NCI-H1930 (cell line): ENCODE measurements at regions not wholly inside any gene's neighbourhood (a gene's known extent, or its start where the extent isn't known, plus 50 kb on each side); places are given as distances from the start of the nearest gene placed in this dataset.
"Not testable (repeated sequence)": the region's sequence is repeated elsewhere in the genome, so short reads cannot be mapped to it uniquely, and the experiment has no call there.

ENCODE experiments used
- DNase-seq, 2 experiments: peaks; one replicate each; lab custom pipeline; 2025; lab: John Stamatoyannopoulos, UW

DNA sequence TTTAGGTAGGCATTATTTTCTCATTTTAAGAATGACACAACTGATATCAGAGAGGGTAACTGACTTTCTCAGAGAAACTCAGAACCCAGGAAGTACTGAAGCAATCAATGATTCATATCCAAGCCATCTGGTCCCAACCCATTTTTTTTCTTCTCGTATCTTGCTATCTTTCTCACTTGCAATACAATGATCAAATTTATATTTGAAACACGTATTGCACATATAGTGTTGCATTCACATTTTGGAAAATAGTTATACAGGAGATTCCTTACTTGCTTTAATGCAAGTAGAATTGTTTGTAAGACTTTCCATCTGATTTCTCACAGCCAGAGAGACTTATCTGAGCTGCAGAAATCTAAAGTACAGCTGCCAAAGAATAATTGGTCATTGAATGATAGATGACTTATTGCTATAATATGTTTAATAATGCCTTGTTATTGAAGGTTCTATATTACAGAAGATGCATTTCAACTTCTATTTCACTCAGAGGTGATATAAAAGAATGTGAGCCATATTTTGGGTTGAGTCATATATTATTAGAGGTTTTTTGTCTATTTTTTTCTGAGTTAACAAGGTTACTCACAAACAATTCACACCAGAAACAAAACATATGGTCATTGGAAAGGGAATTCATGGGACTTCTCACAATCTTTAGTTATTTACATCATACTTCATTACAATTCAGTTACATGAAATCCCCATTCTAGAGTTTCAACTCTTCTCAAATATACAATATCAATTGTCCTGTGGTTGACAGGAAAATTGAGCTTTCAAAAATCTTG is 337.5 kb upstream of the CITED2 start:
- DNase-seq, result no peak

DNA sequence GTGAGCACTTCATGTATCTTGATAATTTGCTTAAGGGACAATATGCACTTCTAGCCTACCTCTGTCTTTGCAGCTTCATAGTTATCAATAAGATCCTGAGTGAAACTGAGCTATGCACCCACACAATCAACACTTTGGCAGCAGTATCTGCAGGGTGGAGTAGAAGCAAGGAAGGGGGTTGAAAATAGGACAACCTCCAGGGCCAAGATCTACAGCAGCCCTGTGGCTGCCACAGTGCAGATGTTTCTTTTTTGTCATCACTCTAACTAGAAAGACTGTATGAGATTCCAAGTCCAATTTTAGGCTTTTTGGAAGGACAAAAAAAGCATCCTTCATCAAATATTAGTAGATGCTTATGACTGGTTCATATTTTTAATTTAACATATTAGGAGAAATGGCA is 336.1 kb upstream of the CITED2 start:
- no peak for DNase-seq

DNA sequence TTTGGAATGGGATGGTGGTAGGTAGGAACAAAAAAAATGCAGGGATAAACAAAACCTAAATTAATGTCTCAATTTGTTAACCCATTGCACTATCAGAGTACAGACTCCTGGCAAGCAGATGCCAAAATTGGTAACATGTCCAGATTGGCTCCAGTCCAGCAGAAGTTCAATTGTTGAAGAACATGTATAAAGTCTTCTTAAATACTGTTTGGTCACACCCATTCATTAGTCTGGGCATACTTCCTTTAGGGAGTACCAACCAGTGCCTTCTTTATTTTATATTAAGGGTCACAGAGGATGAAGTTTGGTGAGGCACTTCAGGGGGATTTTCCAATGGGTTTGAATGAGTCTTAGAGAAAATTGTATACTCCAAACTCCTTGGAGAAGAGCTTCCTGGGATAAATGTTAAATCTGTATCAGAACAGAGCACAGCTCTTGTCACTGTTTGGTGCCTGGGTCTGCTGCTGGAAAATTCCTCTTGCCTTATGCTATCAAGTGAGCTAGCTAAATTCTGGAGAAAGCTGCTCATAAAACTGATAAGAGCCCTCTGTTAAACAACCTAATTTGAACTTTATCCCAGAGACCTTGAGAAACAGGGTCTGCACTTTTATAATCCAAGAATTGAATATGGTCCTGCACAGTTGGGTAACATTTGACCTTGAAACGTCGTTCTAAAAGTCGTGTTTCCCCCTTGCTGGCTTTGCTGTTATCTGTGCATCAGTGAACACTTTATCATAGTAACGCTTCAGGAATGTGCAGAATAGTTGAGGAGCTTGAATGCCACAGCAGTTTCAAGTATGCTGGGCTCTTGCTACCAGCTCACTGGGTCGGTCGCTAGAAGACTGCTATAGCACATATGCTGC is 334.1 kb upstream of the CITED2 start:
- DNase-seq, result no peak

DNA sequence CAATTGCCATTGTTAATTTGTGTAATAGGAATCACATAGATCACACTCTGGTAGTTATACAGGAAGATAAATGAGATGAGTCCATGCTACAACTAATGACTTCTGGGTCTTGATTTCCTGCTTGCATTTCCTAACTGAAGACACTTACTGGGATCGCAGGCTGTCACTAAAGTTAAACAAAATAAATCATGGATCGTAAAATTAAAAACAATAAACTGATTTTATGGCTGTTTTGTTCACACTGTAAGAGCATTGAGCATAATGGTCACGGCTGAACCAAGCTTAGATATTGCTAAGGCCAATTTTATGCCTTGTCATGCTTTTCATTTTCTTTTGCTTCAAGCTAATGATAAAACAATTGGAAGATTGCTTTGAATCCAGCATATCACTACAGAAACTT is 332.5 kb upstream of the CITED2 start:
- DNase-seq, result no peak

DNA sequence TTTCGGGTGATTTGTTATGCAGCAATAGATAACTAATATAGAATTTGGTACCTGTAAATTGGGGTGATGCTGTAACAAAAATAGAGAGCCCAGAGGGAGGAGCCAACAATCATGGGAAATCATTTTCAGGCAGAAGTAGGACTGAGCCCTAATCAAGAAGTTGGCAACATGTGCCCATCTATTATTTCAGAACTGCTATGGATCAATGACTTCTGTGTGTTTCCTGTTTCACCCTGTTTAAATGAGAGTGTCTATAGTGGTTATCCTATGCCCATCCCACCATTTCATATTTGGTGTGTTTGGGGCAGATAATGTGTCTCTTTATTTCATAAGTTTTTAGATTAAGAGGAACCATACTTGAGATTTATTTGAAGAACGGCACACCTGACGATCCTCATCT is 330.8 kb upstream of the CITED2 start:
- no peak for DNase-seq

DNA sequence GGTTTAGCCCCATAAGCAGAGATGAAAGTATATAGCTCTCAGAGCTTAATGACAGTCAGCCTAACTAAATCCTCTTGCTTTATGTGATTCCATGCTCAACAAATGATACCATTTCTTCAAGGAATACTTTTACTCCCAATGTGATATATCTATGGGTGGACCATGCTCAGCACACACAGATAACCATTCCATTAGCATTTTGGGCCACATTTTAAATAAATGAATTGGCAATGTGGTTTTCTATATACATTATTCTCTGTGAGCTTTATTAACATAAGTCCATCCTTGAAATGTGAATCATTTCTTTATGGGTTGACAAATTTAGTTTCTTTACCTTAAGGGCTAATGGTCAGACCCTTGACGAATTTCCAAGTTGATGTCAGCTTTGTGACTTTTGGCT is 329.3 kb upstream of the CITED2 start:
- no peak for DNase-seq

DNA sequence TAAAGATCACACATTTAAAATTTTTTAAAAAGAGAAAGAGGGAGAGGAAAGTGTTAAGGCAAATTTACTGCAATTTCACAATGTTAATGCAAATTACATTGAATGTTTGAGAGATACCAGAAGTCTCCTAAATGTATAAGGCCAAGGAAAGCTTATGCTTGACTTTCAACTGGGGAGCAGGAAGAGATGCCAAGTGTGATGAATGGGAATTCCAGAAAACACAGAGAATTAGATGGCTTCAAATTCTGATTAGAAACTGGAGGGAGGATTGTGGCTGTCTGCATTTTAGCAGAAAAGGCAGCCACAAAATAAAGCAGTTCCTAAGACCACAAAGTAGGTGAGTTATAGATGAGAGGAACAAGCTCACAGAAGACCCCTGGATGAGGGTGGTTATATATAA is 328.3 kb upstream of the CITED2 start:
- no peak for DNase-seq

DNA sequence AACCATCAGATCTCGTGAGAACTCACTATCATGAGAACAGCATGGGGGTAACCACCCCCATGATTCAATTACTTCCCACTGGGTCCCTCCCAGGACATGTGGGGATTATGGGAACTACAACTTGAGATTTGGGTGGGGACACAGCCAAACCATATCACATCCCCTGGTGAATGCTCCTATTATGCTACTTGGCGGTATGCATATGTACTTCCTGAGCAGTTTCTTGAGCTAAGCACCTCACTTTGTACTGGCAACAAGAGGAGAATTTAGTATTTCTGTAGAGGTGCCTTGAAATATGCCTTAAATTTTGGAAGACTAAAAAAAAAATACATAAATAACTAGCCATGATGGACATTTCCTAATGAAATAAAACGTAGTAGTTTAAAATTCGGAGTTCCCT is 327.2 kb upstream of the CITED2 start:
- no peak for DNase-seq

DNA sequence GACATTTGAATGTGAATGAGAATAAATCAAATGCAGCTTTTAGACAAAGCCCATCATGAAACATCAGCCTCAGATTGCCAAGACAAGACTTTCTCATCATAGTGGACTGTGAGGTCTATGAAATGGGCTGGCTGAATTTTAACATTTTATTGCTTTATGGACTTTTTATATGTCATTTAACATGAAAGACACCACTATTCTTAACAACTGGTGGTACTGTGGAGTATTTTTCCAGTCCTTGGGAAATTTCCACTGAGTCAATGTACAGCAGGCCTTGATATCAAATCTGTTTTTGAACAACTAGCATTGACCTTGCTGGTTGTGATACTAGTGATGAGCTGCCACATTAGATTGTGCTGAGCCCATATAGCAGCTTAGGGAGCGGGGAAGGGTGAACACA is 326.6 kb upstream of the CITED2 start:
- no peak for DNase-seq

DNA sequence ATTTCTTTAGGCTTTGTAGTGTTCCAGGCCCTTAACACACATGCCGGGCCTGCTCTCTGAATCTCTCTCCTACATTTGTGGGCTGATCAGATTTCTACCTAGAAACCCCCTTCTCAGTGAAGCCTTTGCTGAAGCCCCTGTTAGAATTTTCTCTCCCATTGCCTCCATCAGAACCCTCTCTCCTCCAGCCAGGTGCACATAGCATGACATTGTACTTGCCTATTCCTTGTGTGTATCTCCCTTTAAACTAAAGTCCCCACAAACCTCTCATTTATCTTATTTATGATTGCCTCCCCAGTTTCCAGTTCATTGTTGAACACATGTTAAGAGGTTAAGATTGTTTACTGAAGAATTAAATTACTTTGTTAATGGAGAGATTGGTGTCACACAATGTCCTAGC is 325.5 kb upstream of the CITED2 start:
- DNase-seq, result no peak

DNA sequence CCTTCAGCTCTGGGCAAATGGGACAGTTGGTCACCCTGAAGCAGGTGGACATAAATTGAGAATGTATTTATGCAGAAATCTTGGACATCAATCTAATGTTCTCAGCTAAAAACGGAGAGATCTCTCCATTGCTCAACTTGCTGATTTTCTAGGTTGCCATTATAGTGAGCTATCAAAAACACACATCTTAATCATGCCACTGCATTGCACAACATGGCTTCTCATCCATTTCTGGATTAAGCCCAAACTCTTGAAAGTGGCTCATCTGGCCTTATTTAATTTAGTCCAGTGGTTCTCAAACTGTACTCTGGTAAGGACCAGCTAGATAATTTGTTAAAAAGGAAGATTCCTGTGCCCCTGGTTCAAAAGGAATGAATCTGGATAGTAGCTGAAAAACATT is 324.9 kb upstream of the CITED2 start:
- no peak for DNase-seq

DNA sequence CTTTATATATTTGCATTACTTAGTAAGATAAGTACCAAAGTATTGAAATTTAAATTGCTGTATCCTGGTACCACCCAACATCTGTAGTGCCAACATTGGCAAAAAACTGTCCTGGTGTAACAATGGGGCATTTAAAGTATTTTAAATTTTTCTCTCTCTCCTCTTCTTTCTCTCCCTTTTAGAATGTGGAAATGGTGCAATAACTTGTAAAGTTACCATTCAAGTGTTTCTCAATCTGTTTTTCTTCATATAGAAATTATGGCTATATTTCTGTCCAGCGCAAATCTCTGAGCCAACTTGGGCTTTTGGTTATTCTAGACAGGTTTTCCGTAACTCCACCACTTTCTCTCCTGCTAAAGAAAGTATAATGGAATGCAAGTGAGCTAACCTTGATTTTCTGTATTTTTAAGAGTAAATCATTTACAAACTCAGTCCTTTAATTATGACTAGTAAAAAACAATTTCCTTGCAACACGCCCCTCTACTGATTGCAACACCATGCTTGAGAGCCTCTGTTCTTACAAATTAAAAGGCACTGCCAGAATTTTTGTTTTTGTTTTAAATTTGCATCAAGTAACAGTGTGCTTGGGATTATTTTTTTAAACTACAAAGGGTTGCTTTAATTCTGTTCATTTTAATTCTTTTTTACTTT is 324.2 kb upstream of the CITED2 start:
- no peak for DNase-seq

DNA sequence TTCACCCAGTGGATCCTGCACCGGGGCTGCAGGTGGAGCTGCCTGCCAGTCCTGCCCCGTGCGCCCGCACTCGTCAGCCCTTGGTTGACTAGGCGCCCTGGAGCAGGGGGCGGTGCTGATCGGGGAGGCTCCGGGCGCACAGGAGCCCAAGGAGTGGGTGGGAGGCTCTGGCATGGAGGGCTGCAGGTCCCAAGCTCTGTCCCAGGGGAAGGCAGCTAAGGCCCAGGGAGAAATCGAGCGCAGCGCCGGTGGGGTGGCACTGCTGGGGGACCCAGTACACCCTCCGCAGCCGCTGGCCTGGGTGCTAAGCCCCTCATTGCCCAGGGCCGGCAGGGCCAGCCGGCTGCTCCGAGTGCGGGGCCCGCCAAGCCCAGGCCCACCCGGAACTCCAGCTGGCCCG is 323.4 kb upstream of the CITED2 start:
- not testable (repeated sequence) for DNase-seq

DNA sequence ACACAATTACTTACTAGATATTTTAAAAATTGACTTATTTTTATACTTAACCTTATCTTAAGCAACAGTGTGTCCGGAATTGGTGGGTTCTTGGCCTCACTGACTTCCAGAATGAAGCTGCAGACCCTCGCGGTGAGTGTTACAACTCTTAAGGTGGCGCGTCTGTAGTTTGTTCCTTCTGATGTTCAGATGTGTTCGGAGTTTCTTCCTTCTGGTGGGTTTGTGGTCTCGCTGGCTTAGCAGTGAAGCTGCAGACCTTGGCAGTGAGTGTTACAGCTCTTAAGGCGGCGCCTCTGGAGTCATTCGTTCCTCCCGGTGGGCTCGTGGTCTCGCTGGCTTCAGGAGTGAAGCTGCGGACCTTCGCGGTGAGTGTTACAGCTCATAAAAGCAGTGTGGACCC is 322.5 kb upstream of the CITED2 start:
- DNase-seq, result not testable (repeated sequence)

DNA sequence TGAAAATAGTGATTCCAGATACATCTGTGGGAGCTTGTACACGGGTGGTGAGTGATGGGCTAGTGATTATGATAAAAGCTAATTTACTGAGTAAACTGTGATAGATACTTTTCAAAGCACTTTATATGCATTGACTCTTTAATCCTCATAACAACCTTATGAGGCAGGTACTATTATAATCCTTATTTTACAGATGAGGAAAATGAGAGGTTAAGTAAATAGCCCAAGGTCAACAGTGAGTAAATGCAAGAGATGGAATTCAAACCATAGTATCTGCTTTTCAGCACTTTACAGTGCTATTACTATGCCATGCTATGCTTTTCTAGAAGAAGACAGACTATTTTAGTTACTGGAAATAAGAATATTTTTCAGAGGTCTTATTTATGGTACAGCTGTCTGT is 320.9 kb upstream of the CITED2 start:
- no peak for DNase-seq

DNA sequence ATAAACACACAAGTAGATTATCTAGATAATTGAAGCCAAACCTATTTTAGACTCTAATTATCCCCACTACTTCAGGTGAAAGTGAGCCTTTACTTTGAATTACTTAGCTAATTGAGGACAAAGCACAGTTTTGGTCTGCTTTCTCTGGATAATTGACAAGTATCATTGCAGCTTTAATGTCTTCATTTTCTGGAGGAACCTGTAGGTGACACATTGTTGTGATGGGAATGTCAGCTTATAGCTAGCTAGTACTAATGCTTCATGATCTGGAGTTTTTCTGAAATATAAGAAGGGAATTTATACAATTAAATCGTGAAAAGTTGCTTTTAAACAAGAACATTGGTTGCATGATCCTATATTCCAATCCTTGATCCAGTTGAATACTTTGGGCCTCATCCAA is 319.3 kb upstream of the CITED2 start:
- DNase-seq, result no peak

DNA sequence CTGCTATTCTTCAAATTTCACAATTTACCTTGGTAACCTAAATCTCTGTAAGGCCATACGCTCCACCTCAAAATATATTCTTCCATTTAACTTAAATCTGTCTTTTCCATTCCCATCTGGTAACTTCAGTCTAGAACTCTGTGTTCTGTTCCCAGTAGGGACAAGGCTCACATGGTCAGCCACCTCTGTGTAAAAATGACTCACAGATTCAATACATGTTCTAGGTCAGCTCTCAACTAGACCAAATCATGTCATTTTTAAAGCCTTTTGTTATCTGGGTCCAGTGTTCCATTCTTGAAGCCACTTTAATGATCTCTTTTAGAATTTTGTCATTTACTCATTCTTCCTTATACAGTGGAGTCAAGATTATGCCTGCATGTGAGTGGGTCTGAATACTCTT is 315.6 kb upstream of the CITED2 start:
- no peak for DNase-seq

DNA sequence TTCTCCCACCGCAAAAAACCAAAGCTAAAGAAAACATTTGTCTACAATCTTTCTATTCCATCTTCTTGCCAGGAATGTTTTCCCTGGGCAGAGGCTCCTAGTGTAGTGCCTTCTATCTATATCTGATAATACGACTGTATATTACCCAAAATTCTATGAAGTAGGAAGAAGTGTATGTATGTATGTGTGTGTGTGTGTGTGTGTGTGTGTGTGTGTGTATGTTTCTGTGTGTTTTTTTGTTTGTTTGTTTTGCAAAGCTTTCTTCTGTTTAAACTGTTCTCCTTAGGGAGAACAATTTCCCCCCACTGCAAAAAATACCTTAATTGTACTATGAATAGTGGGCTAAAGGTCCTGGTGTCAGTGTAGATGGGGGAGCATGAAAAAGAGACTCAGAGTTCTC is 312.6 kb upstream of the CITED2 start:
- DNase-seq, result no peak

DNA sequence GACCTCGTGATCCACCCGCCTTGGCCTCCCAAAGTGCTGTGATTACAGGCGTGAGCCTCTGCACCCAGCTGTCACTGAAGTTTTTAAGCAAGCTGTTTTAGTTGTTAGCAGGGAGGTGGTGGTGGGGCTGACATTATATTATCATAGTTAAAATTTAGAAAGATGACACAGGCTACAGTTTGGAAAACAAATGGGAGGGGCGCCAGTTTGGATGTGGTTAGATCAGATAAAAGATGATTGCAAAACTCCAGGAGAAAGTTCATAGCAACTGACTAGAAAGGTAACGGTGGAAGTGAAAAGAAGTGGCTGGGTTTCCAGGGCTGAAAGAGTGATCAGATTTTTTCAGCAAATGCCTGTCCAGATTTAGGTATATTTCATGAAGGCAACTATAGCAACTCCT is 311.9 kb upstream of the CITED2 start:
- no peak for DNase-seq

DNA sequence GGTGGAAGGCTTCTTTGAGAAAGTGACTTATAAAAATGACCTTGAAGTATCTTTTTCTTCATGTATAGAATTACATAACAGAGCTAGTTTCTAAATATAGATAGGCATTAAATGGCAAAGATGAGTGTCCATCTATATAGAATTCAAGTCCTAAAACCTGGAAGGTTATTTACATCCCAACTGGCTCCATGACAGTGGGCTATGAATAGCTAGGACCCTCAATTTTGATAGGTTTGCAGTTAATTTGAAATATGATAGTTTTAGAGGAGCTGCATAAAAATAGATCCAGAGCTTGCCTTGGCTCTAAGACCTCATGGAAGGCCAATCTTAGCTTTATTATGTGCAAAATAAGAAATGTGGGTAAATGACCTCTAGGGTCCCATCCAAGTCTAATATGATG is 310.6 kb upstream of the CITED2 start:
- no peak for DNase-seq

DNA sequence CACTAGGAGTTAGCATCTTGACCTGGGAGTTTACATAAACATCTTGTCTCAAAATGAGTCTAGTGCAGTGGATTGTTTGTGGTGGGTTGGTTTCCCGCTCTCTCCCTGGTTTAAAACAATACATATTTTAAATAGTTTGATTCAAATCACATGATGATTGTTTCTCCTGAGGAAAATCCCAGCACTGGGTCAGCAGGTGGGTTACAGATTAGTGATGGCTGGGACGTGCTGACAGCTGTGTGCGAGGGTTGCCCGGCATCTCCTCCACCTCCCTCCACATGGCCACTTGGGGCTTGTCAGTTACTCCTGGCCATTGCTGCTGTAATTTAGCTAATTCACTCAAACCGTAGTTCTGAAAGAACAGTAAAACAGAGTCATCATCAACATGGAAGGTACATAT is 306.4 kb upstream of the CITED2 start:
- DNase-seq, result peak in 1 of 2 experiments; percentile 81

DNA sequence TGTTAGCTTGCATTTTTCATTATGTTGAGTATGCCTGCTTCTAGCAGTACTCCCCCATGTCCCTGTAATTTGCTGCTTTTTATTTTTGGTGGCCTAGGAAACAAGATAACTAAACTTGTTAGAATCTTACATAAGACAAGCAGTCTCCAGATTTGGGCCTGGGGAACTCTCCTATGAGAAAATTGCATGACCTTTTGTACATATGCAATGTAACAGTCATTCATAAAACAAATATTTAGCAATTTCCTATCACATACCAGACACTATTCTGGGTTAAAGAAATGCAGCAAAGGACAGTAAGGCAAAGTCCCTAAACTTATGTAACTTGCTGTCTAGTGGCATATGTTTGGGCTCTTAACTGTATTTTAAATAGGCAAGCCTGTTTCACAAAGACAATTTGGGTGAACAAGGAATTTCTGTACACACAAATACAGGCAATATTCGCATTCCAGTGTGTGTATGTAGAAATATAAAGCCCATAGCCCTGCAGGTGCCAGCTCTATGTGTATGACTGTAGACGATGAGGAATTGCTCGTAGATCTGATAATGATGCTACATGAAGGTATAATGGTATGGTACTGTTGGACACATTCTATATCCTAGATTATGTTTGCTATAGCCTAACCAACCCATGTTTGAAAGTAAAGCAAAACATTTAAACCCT is 305.2 kb upstream of the CITED2 start:
- no peak for DNase-seq
